ENCODE measurements at regions not wholly inside any gene's neighbourhood (a gene's known extent, or its start where the extent isn't known, plus 50 kb on each side); places are given as distances from the start of the nearest gene placed in this dataset.
"Not testable (repeated sequence)": the region's sequence is repeated elsewhere in the genome, so short reads cannot be mapped to it uniquely, and the experiment has no call there.

GRCh38 chr12:78530100-78530765 is 334.3 kb upstream of the SYT1 start:
- DNase-seq: peak; percentile 5

GRCh38 chr12:78531831-78532458 is 332.6 kb upstream of the SYT1 start:
- no peak for DNase-seq

- no peak for DNase-seq
Observed at GRCh38 chr12:78534311-78534710, 330.3 kb upstream of the SYT1 start.

GRCh38 chr12:78540606-78541336 is 323.8 kb upstream of the SYT1 start:
- no peak for DNase-seq

GRCh38 chr12:78550831-78551230 is 313.7 kb upstream of the SYT1 start:
- no peak for DNase-seq

- DNase-seq: no peak
Observed at GRCh38 chr12:78555802-78556201, 308.8 kb upstream of the SYT1 start.

GRCh38 chr12:78556651-78557050 is 307.9 kb upstream of the SYT1 start:
- DNase-seq: no peak

- DNase-seq: no peak
Observed at GRCh38 chr12:78559416-78559815, 305.2 kb upstream of the SYT1 start.

- DNase-seq: no peak
Observed at GRCh38 chr12:78559886-78560285, 304.7 kb upstream of the SYT1 start.

- DNase-seq: no peak
Observed at GRCh38 chr12:78560633-78561032, 303.9 kb upstream of the SYT1 start.

- DNase-seq: no peak
Observed at GRCh38 chr12:78562368-78563205, 302.0 kb upstream of the SYT1 start.

GRCh38 chr12:78563826-78564225 is 300.7 kb upstream of the SYT1 start:
- no peak for DNase-seq

- no peak for DNase-seq
Observed at GRCh38 chr12:78566456-78566855, 298.1 kb upstream of the SYT1 start.

- DNase-seq: no peak
Observed at GRCh38 chr12:78568321-78569020, 296.1 kb upstream of the SYT1 start.

GRCh38 chr12:78571953-78572352 is 292.6 kb upstream of the SYT1 start:
- no peak for DNase-seq

- DNase-seq: not testable (repeated sequence)
Observed at GRCh38 chr12:78575208-78575607, 289.4 kb upstream of the SYT1 start.

- no peak for DNase-seq
Observed at GRCh38 chr12:78579846-78580245, 284.7 kb upstream of the SYT1 start.

- no peak for DNase-seq
Observed at GRCh38 chr12:78580296-78580695, 284.3 kb upstream of the SYT1 start.

- no peak for DNase-seq
Observed at GRCh38 chr12:78584695-78585094, 279.9 kb upstream of the SYT1 start.

GRCh38 chr12:78585132-78585531 is 279.4 kb upstream of the SYT1 start:
- no peak for DNase-seq

GRCh38 chr12:78586790-78587189 is 277.8 kb upstream of the SYT1 start:
- no peak for DNase-seq

- no peak for DNase-seq
Observed at GRCh38 chr12:78599366-78599765, 265.2 kb upstream of the SYT1 start.

GRCh38 chr12:78600541-78600940 is 264.0 kb upstream of the SYT1 start:
- no peak for DNase-seq
